CD4-positive, alpha-beta T cell treated with Interleukin-21 for 1 hour (primary cell): ENCODE measurements at regions not wholly inside any gene's neighbourhood (a gene's known extent, or its start where the extent isn't known, plus 50 kb on each side); places are given as distances from the start of the nearest gene placed in this dataset.
"Not testable (repeated sequence)": the region's sequence is repeated elsewhere in the genome, so short reads cannot be mapped to it uniquely, and the experiment has no call there.

ENCODE experiments used
- DNase-seq: peaks from one replicate; pipeline ENCODE4 v3.0.0-alpha.2; 2020

- no peak for DNase-seq
Observed at GRCh38 chr9:85199866-85200495, 530.5 kb downstream of the NTRK2 start.

GRCh38 chr9:85192750-85193149, 523.2 kb downstream of the NTRK2 start:
- DNase-seq = no peak

GRCh38 chr9:85186218-85186585, 516.7 kb downstream of the NTRK2 start:
- no peak for DNase-seq

GRCh38 chr9:85185486-85186217, 516.1 kb downstream of the NTRK2 start:
- no peak for DNase-seq

- DNase-seq = no peak
Observed at GRCh38 chr9:85182383-85182782, 512.9 kb downstream of the NTRK2 start.

GRCh38 chr9:85178474-85178873, 508.9 kb downstream of the NTRK2 start:
- DNase-seq = no peak

- DNase-seq = no peak
Observed at GRCh38 chr9:85173967-85174366, 504.4 kb downstream of the NTRK2 start.

- no peak for DNase-seq
Observed at GRCh38 chr9:85172001-85172978, 502.8 kb downstream of the NTRK2 start.

- no peak for DNase-seq
Observed at GRCh38 chr9:85171163-85171562, 501.6 kb downstream of the NTRK2 start.

GRCh38 chr9:85168412-85168811, 498.9 kb downstream of the NTRK2 start:
- no peak for DNase-seq

GRCh38 chr9:85167146-85167545, 497.6 kb downstream of the NTRK2 start:
- no peak for DNase-seq

- no peak for DNase-seq
Observed at GRCh38 chr9:85163825-85164224, 494.3 kb downstream of the NTRK2 start.

GRCh38 chr9:85163415-85163814, 493.9 kb downstream of the NTRK2 start:
- no peak for DNase-seq

- DNase-seq = no peak
Observed at GRCh38 chr9:85162822-85163221, 493.3 kb downstream of the NTRK2 start.

- not testable (repeated sequence) for DNase-seq
Observed at GRCh38 chr9:85160944-85161343, 491.4 kb downstream of the NTRK2 start.

- DNase-seq = no peak
Observed at GRCh38 chr9:85158512-85158911, 489.0 kb downstream of the NTRK2 start.

- DNase-seq = no peak
Observed at GRCh38 chr9:85157772-85158171, 488.2 kb downstream of the NTRK2 start.

- no peak for DNase-seq
Observed at GRCh38 chr9:85156652-85157051, 487.1 kb downstream of the NTRK2 start.

- no peak for DNase-seq
Observed at GRCh38 chr9:85155352-85155751, 485.8 kb downstream of the NTRK2 start.

- no peak for DNase-seq
Observed at GRCh38 chr9:85151741-85152140, 482.2 kb downstream of the NTRK2 start.

GRCh38 chr9:85151162-85151561, 481.6 kb downstream of the NTRK2 start:
- DNase-seq = no peak

- DNase-seq = no peak
Observed at GRCh38 chr9:85147046-85147640, 477.6 kb downstream of the NTRK2 start.

GRCh38 chr9:85142968-85143367, 473.4 kb downstream of the NTRK2 start:
- no peak for DNase-seq
